ENCODE measurements at regions not wholly inside any gene's neighbourhood (a gene's known extent, or its start where the extent isn't known, plus 50 kb on each side); places are given as distances from the start of the nearest gene placed in this dataset.
"Not testable (repeated sequence)": the region's sequence is repeated elsewhere in the genome, so short reads cannot be mapped to it uniquely, and the experiment has no call there.

GRCh38 chr12:54799966-54800365 lies 54.4 kb upstream of the MUCL1 start:
- intact Hi-C loops (cut with micrococcal nuclease), result not testable (repeated sequence)

GRCh38 chr12:54798651-54799050 lies 55.7 kb upstream of the MUCL1 start:
- intact Hi-C loops (cut with micrococcal nuclease), result no loop called here

GRCh38 chr12:54796991-54797390 lies 57.3 kb upstream of the MUCL1 start:
- intact Hi-C loops (cut with micrococcal nuclease), result no loop called here

- intact Hi-C loops (cut with micrococcal nuclease), result no loop called here
Measured at GRCh38 chr12:54795644-54796043, 58.7 kb upstream of the MUCL1 start.

GRCh38 chr12:54786081-54786480 lies 68.2 kb upstream of the MUCL1 start:
- intact Hi-C loops (cut with micrococcal nuclease), result no loop called here

GRCh38 chr12:54784115-54784514 lies 70.2 kb upstream of the MUCL1 start:
- intact Hi-C loops (cut with micrococcal nuclease), result no loop called here

- intact Hi-C loops (cut with micrococcal nuclease), result not testable (repeated sequence)
Measured at GRCh38 chr12:54777031-54777430, 77.3 kb upstream of the MUCL1 start.

- intact Hi-C loops (cut with micrococcal nuclease), result no loop called here
Measured at GRCh38 chr12:54773593-54773992, 80.7 kb upstream of the MUCL1 start.

GRCh38 chr12:54765652-54766051 lies 88.7 kb upstream of the MUCL1 start:
- intact Hi-C loops (cut with micrococcal nuclease), result no loop called here

- intact Hi-C loops (cut with micrococcal nuclease), result no loop called here
Measured at GRCh38 chr12:54762390-54762789, 91.9 kb upstream of the MUCL1 start.

GRCh38 chr12:54759751-54760150 lies 94.6 kb upstream of the MUCL1 start:
- intact Hi-C loops (cut with micrococcal nuclease), result loop anchor here (1.0 kb wide), 2 partner anchors 95 to 314 kb away; partner anchors contain the start of gene MUCL1

GRCh38 chr12:54751493-54751892 lies 102.8 kb upstream of the MUCL1 start:
- intact Hi-C loops (cut with micrococcal nuclease), result no loop called here

- intact Hi-C loops (cut with micrococcal nuclease), result loop anchor here (1.0 to 2.0 kb wide), 9 partner anchors 26 to 394 kb away; partner anchors contain the start of genes MUCL1 and TESPA1
Measured at GRCh38 chr12:54749191-54749818, 101.1 kb upstream of the DCD start.

GRCh38 chr12:54744590-54744989 lies 96.4 kb upstream of the DCD start:
- intact Hi-C loops (cut with micrococcal nuclease), result no loop called here

- intact Hi-C loops (cut with micrococcal nuclease), result no loop called here
Measured at GRCh38 chr12:54740882-54741281, 92.7 kb upstream of the DCD start.

- intact Hi-C loops (cut with micrococcal nuclease), result no loop called here
Measured at GRCh38 chr12:54736549-54736948, 88.4 kb upstream of the DCD start.

- intact Hi-C loops (cut with micrococcal nuclease), result no loop called here
Measured at GRCh38 chr12:54734196-54734950, 86.2 kb upstream of the DCD start.

- intact Hi-C loops (cut with micrococcal nuclease), result no loop called here
Measured at GRCh38 chr12:54725233-54725843, 77.2 kb upstream of the DCD start.

GRCh38 chr12:54723379-54724256 lies 75.5 kb upstream of the DCD start:
- intact Hi-C loops (cut with micrococcal nuclease), result loop anchor here (1.0 kb wide), 4 partner anchors 26 to 350 kb away; partner anchors contain the start of gene MUCL1

- intact Hi-C loops (cut with micrococcal nuclease), result no loop called here
Measured at GRCh38 chr12:54721312-54721711, 73.1 kb upstream of the DCD start.

GRCh38 chr12:54719691-54720090 lies 71.5 kb upstream of the DCD start:
- intact Hi-C loops (cut with micrococcal nuclease), result no loop called here
